DOHH2 (cell line): ENCODE measurements at regions not wholly inside any gene's neighbourhood (a gene's known extent, or its start where the extent isn't known, plus 50 kb on each side); places are given as distances from the start of the nearest gene placed in this dataset.
A peak's percentile ranks its signal among the peaks of the same experiment; 100 is the strongest.
"Not testable (repeated sequence)": the region's sequence is repeated elsewhere in the genome, so short reads cannot be mapped to it uniquely, and the experiment has no call there.

Experiments used
- H3F3A ChIP-seq: fragments of 200-600 bp; sonication (generic), shearing (Covaris generic); 2 replicates; pipeline ENCODE4 v1.6.0; 2016; ENCODE audit warnings: antibody characterized with exemption, mild to moderate bottlenecking; ENCODE audit not compliant: control insufficient read depth, insufficient read depth
- H3K27ac ChIP-seq: fragments of 200-600 bp; sonication (generic); 2 replicates; pipeline ENCODE4 v1.5.1; 2014; ENCODE audit warnings: low read depth, mild to moderate bottlenecking, low read length, moderate library complexity
- H3K27me3 ChIP-seq: fragments of 200-600 bp; sonication (generic); 2 replicates; pipeline ENCODE4 v1.6.1; 2014; ENCODE audit warnings: mild to moderate bottlenecking, low read length, mixed read lengths; ENCODE audit not compliant: control insufficient read depth
- H3K36me3 ChIP-seq: fragments of 200-600 bp; sonication (generic); 2 replicates; pipeline ENCODE4 v1.6.1; 2014; ENCODE audit warnings: mild to moderate bottlenecking, low read length, moderate library complexity, mixed read lengths; ENCODE audit not compliant: control insufficient read depth
- H3K4me1 ChIP-seq: fragments of 200-600 bp; sonication (generic); 2 replicates; pipeline ENCODE4 v1.6.1; 2014; ENCODE audit warnings: mild to moderate bottlenecking, low read length, mixed read lengths; ENCODE audit not compliant: control insufficient read depth
- H3K4me2 ChIP-seq: fragments of 200-600 bp; sonication (generic); 2 replicates; pipeline ENCODE4 v1.6.0; 2014; ENCODE audit warnings: mild to moderate bottlenecking, low read length, moderate library complexity
- H3K4me3 ChIP-seq: fragments of 200-600 bp; sonication (generic); 2 replicates; pipeline ENCODE4 v1.5.1; 2014; ENCODE audit warnings: mild to moderate bottlenecking, low read length, mixed read lengths
- H3K79me2 ChIP-seq: fragments of 200-600 bp; sonication (generic); 2 replicates; pipeline ENCODE4 v1.6.1; 2014; ENCODE audit warnings: mild to moderate bottlenecking, low read length, mixed read lengths; ENCODE audit not compliant: control insufficient read depth
- H3K9me2 ChIP-seq: fragments of 200-600 bp; sonication (generic); replicated peaks from 2 replicates; pipeline ENCODE4 v1.6.1; 2014; ENCODE audit warnings: mild to moderate bottlenecking, low read length, mixed read lengths; ENCODE audit not compliant: control insufficient read depth
- H3K9me3 ChIP-seq: fragments of 200-600 bp; sonication (generic); 2 replicates; pipeline ENCODE4 v1.6.1; 2014; ENCODE audit warnings: antibody characterized with exemption, low read length, mixed read lengths; ENCODE audit not compliant: control insufficient read depth, insufficient read depth
- H4K20me1 ChIP-seq: fragments of 200-600 bp; sonication (generic); 2 replicates; pipeline ENCODE4 v1.6.0; 2014; ENCODE audit warnings: low read depth, mild to moderate bottlenecking, antibody characterized with exemption, low read length, moderate library complexity; ENCODE audit not compliant: control insufficient read depth, insufficient read depth
- CTCF ChIP-seq: fragments of 200-600 bp; sonication (generic); IDR thresholded peaks from one replicate; pipeline ENCODE4 v1.5.1; 2014; ENCODE audit warnings: antibody characterized with exemption, mild to moderate bottlenecking, low read depth, low read length; ENCODE audit not compliant: poor library complexity, severe bottlenecking
- EZH2phosphoT487 ChIP-seq: fragments of 200-600 bp; sonication (generic); IDR thresholded peaks from 2 replicates; pipeline ENCODE4 v1.6.1; 2017; ENCODE audit warnings: borderline replicate concordance, mild to moderate bottlenecking, antibody characterized with exemption, low read length, moderate library complexity, mixed read lengths

- H3K4me1 ChIP-seq = peaks cover 10% of the 10 kb centered on the region
- H3K79me2 ChIP-seq, H3F3A ChIP-seq, H3K27ac ChIP-seq, H3K9me3 ChIP-seq, H3K4me3 ChIP-seq, H3K36me3 ChIP-seq, H3K27me3 ChIP-seq, H3K9me2 ChIP-seq, H4K20me1 ChIP-seq, H3K4me2 ChIP-seq: not testable (repeated sequence)
Observed at GRCh38 chr16:13336907-13337881, 435.8 kb downstream of the SHISA9 start.

GRCh38 chr16:13338044-13338443, 436.6 kb downstream of the SHISA9 start:
- no peak overlapping the region for H3K4me3 ChIP-seq
- no peak for TF ChIP-seq CTCF
- no peak for TF ChIP-seq EZH2phosphoT487

GRCh38 chr16:13342675-13343074, 441.3 kb downstream of the SHISA9 start:
- Histone ChIP-seq H3K27ac (no peak overlapping the region), H3K9me3 (no peaks in the 10 kb centered on the region; the same call in 1 of the 2 replicates), H3K4me1 (peaks cover 56% of the 10 kb centered on the region), H3K4me2 (no peak overlapping the region), H3K79me2 (no peaks in the 10 kb centered on the region), H3K36me3 (no peaks in the 10 kb centered on the region; the same call in 1 of the 2 replicates), H3K27me3 (no peaks in the 10 kb centered on the region), H4K20me1 (no peaks in the 10 kb centered on the region), H3K9me2 (no peaks in the 10 kb centered on the region), H3F3A (no peaks in the 10 kb centered on the region), H3K4me3 (no peak overlapping the region)
- TF ChIP-seq EZH2phosphoT487 = no peak
- TF ChIP-seq CTCF = no peak

More at GRCh38 chr16:13338044-13338443, 436.6 kb downstream of the SHISA9 start:
- Histone ChIP-seq H3K27ac (no peak overlapping the region), H3K9me3 (no peaks in the 10 kb centered on the region), H4K20me1 (no peaks in the 10 kb centered on the region), H3K4me1 (peaks cover 16% of the 10 kb centered on the region), H3K27me3 (no peaks in the 10 kb centered on the region), H3K36me3 (no peaks in the 10 kb centered on the region), H3K4me2 (no peak overlapping the region), H3K79me2 (no peaks in the 10 kb centered on the region), H3F3A (no peaks in the 10 kb centered on the region), H3K9me2 (no peaks in the 10 kb centered on the region; the same call in 1 of the 2 replicates)

- H3F3A ChIP-seq = no peaks in the 10 kb centered on the region
Observed at GRCh38 chr16:13344001-13344400, 442.6 kb downstream of the SHISA9 start.

More at GRCh38 chr16:13344001-13344400, 442.6 kb downstream of the SHISA9 start:
- H3K36me3 ChIP-seq = no peaks in the 10 kb centered on the region; the same call in 1 of the 2 replicates
- H3K4me1 ChIP-seq = peaks cover 63% of the 10 kb centered on the region
- peak overlapping the region; percentile 85; the same call in 1 of the 2 replicates for H3K27ac ChIP-seq
- TF ChIP-seq CTCF = no peak
- no peak overlapping the region for H3K4me3 ChIP-seq
- no peak overlapping the region for H3K4me2 ChIP-seq
- H3K27me3 ChIP-seq = no peaks in the 10 kb centered on the region
- peaks cover 3% of the 10 kb centered on the region; the same call in 1 of the 2 replicates for H3K9me3 ChIP-seq
- no peaks in the 10 kb centered on the region for H4K20me1 ChIP-seq
- no peaks in the 10 kb centered on the region for H3K9me2 ChIP-seq
- H3K79me2 ChIP-seq = no peaks in the 10 kb centered on the region
